Type B pancreatic cell (in vitro differentiated cells): ENCODE measurements at regions not wholly inside any gene's neighbourhood (a gene's known extent, or its start where the extent isn't known, plus 50 kb on each side); places are given as distances from the start of the nearest gene placed in this dataset.

Source experiments
- DNase-seq: peaks from one replicate; pipeline ENCODE4 v3.0.0; 2021; ENCODE audit warnings: mixed read lengths; ENCODE audit not compliant: unreplicated experiment; ENCODE audit errors: extremely low spot score
- H3K27ac Mint-ChIP-seq: 2 replicates; pipeline ENCODE4 v1.8.0; 2021; ENCODE audit warnings: mild to moderate bottlenecking, mixed read lengths
- H3K27me3 Mint-ChIP-seq: 2 replicates; pipeline ENCODE4 v1.8.0; 2021; ENCODE audit warnings: mixed read lengths
- H3K36me3 Mint-ChIP-seq: 2 replicates; pipeline ENCODE4 v1.8.0; 2021; ENCODE audit warnings: mixed read lengths
- H3K4me1 Mint-ChIP-seq: one replicate; pipeline ENCODE4 v1.8.0; 2021; ENCODE audit warnings: mixed read lengths; ENCODE audit not compliant: unreplicated experiment
- H3K4me3 Mint-ChIP-seq: 2 replicates; pipeline ENCODE4 v1.8.0; 2021; ENCODE audit warnings: mild to moderate bottlenecking, mixed read lengths
- H3K9me3 Mint-ChIP-seq: 2 replicates; pipeline ENCODE4 v1.8.0; 2021; ENCODE audit warnings: mixed read lengths
- TF ChIP-seq, protein P1 (sequence below): fragments of 200-600 bp; sonication (generic); conservative IDR thresholded peaks from 2 replicates; pipeline ENCODE4 v1.5.0; 2021; ENCODE audit warnings: antibody characterized with exemption, mild to moderate bottlenecking

DNA sequence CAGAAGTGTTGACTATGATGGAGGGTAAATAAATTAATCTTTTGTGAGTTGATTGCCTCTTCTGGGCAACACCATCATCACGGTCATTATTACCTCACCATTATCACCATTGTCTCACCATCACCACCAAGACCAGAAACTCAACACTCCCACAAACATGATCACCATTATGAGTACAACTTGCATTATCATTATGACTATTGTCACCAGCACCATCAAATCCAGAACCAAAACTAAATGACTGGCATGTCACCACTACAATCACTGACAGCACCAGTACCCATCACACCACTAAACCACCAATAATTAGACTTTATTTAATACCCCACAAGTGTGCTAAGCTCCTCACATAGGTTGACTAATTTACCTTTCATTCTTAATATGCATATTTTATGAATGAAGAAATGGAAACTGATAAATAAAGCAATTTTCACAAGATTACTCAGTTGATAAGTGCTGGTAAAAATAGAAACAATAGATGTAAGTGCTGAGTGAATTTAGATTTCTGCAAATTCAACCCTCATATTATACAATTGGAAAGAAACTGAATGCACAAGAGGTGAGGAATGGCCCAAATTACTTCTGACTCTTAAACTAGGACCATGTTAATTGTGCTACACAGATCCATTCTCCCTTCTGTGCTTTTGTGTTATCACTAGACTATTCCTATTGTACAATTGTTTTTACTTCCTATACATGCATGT is 517.8 kb upstream of the PAPPA start:
- TF ChIP-seq, protein P1, sequence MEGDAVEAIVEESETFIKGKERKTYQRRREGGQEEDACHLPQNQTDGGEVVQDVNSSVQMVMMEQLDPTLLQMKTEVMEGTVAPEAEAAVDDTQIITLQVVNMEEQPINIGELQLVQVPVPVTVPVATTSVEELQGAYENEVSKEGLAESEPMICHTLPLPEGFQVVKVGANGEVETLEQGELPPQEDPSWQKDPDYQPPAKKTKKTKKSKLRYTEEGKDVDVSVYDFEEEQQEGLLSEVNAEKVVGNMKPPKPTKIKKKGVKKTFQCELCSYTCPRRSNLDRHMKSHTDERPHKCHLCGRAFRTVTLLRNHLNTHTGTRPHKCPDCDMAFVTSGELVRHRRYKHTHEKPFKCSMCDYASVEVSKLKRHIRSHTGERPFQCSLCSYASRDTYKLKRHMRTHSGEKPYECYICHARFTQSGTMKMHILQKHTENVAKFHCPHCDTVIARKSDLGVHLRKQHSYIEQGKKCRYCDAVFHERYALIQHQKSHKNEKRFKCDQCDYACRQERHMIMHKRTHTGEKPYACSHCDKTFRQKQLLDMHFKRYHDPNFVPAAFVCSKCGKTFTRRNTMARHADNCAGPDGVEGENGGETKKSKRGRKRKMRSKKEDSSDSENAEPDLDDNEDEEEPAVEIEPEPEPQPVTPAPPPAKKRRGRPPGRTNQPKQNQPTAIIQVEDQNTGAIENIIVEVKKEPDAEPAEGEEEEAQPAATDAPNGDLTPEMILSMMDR = no peak
- DNase-seq = no peak
- Mint-ChIP-seq H3K4me1 (no peaks in the 10 kb centered on the region), H3K4me3 (no peak overlapping the region), H3K9me3 (no peaks in the 10 kb centered on the region), H3K27me3 (peaks cover 12% of the 10 kb centered on the region), H3K36me3 (no peaks in the 10 kb centered on the region), H3K27ac (no peak overlapping the region)

DNA sequence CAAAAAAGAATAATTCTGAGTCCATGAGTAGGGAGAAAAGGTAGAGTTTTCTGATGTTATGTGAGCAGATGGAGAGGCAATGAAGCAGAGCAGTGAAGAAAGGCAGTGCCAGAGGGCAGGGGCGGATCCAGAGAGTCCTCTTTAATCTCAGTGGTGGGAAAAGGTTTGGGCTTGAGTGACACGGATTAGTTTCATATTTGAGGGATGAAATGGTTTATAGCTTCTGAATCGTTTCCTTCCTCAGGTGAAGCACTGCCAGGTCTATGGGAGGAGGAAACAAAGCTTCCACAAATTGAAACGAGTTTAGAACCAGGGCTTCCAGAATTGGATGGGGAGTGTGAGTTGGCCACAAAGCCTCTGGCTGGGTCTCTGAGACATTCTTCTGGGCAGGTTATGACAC is 517.0 kb upstream of the PAPPA start:
- H3K9me3 Mint-ChIP-seq = no peaks in the 10 kb centered on the region
- no peak for DNase-seq
- H3K4me1 Mint-ChIP-seq = no peaks in the 10 kb centered on the region
- no peak overlapping the region for H3K27ac Mint-ChIP-seq
- H3K36me3 Mint-ChIP-seq = no peaks in the 10 kb centered on the region
- no peak overlapping the region for H3K4me3 Mint-ChIP-seq
- TF ChIP-seq, protein P1 = no peak
- peaks cover 12% of the 10 kb centered on the region for H3K27me3 Mint-ChIP-seq

DNA sequence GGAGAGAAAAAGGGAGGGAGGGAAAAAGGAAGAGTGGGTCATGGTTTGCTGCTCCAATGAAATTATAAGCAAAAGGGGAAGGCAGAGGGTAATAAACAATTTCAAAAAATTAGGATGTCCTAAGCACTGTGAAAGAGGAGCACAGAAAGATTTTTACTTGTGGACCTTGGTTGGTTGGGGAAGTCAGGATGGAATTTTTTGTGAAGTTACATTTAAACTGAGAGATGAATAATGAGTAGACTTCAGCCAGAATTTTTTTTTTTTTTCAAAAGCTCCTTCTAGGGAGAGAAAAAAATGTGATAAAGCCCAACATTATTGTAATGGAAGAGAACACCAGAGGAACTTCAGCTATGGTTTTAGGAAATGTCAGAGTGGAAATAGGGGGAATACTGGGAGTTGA is 515.9 kb upstream of the PAPPA start:
- H3K9me3 Mint-ChIP-seq = no peaks in the 10 kb centered on the region
- no peak overlapping the region for H3K27ac Mint-ChIP-seq
- H3K27me3 Mint-ChIP-seq = peaks cover 9% of the 10 kb centered on the region
- H3K36me3 Mint-ChIP-seq = no peaks in the 10 kb centered on the region
- no peak overlapping the region for H3K4me3 Mint-ChIP-seq
- no peak for DNase-seq
- TF ChIP-seq, protein P1 = no peak
- H3K4me1 Mint-ChIP-seq = no peaks in the 10 kb centered on the region

DNA sequence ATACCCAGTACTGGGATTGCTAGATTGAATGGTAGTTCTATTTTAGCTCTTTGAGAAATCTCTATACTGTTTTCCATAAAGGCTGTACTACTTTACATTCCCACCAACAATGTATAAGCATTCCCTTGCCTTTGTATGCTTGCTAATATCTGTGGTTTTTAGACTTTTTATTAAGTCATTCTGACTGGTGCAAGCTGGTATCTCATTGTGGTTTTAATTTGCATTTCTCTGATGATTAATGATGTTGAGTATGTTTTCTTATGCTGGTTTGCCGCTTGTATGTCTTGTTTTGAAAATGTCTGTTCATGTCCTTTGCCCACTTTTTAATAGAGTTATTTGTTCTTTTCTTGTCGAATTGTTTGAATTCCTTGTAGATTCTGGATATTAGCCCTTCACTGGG is 512.7 kb upstream of the PAPPA start:
- Mint-ChIP-seq H3K4me1 (no peaks in the 10 kb centered on the region), H3K9me3 (no peaks in the 10 kb centered on the region), H3K36me3 (no peaks in the 10 kb centered on the region), H3K4me3 (no peak overlapping the region), H3K27ac (no peak overlapping the region), H3K27me3 (peaks cover 6% of the 10 kb centered on the region)
- TF ChIP-seq, protein P1 = no peak
- DNase-seq = no peak

DNA sequence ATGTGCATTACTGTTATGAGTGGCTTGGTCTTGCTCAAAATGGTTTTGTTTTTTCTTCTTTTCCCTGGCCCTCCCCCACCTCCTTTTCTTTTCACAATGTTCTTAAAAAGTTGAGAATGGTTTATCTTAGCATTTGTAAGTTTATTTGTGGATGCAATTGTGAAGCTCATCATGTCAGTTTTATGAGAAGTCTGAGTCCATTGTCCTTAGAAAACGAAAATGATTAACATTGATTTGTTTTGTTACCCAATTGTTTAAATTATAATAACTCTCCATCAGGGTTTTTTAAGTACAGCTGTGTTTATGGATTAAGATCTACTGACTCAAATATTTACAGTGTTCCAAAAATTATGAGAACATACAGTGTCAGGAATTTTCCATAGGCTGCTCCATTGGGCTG is 511.3 kb upstream of the PAPPA start:
- Mint-ChIP-seq H3K27me3 (peaks cover 3% of the 10 kb centered on the region), H3K9me3 (no peaks in the 10 kb centered on the region), H3K4me3 (no peak overlapping the region), H3K36me3 (no peaks in the 10 kb centered on the region), H3K4me1 (no peaks in the 10 kb centered on the region), H3K27ac (no peak overlapping the region)
- TF ChIP-seq, protein P1 = no peak
- no peak for DNase-seq
